ENCODE measurements at regions not wholly inside any gene's neighbourhood (a gene's known extent, or its start where the extent isn't known, plus 50 kb on each side); places are given as distances from the start of the nearest gene placed in this dataset.

GRCh38 chr2:226620176-226620575, 179.4 kb downstream of the IRS1 start:
- Histone ChIP-seq H3K9me3 (ENCODE audit: insufficient read depth, low read length) (no peaks in the 10 kb centered on the region), H3K9me2 (replicated peaks; ENCODE audit: insufficient read depth, low read length) (no peaks in the 10 kb centered on the region), H3F3A (ENCODE audit: insufficient read depth) (no peaks in the 10 kb centered on the region), H3K36me3 (ENCODE audit: low read length) (no peaks in the 10 kb centered on the region), H2AFZ (ENCODE audit: low read depth, low read length, severe bottlenecking) (no peak overlapping the region), H3K27ac (ENCODE audit: low read depth, low read length) (no peak overlapping the region), H3K27me3 (ENCODE audit: low read length) (no peaks in the 10 kb centered on the region), H3K4me3 (ENCODE audit: insufficient read depth, low read length, poor library complexity, severe bottlenecking) (no peak overlapping the region), H4K20me1 (ENCODE audit: low read depth, low read length) (no peaks in the 10 kb centered on the region), H3K9ac (ENCODE audit: low read length) (no peak overlapping the region), H3K79me2 (ENCODE audit: insufficient read depth, low read length) (no peaks in the 10 kb centered on the region), H3K4me2 (ENCODE audit: low read depth, low read length, poor library complexity, severe bottlenecking) (no peak overlapping the region)
- TF ChIP-seq CTCF (IDR thresholded peaks at IDR 0.05; ENCODE audit: insufficient read depth, low read length, poor library complexity, severe bottlenecking) (no peak), EZH2phosphoT487 (conservative IDR thresholded peaks at IDR 0.05; ENCODE audit: low read length) (no peak)

- Histone ChIP-seq H3K79me2 (ENCODE audit: insufficient read depth, low read length) (no peaks in the 10 kb centered on the region), H3K36me3 (ENCODE audit: low read length) (no peaks in the 10 kb centered on the region), H3K9me2 (replicated peaks; ENCODE audit: insufficient read depth, low read length) (no peaks in the 10 kb centered on the region), H3K4me3 (ENCODE audit: insufficient read depth, low read length, poor library complexity, severe bottlenecking) (no peak overlapping the region), H3K27me3 (ENCODE audit: low read length) (no peaks in the 10 kb centered on the region), H3K9me3 (ENCODE audit: insufficient read depth, low read length) (no peaks in the 10 kb centered on the region), H3K4me2 (ENCODE audit: low read depth, low read length, poor library complexity, severe bottlenecking) (no peak overlapping the region), H3K27ac (ENCODE audit: low read depth, low read length) (no peak overlapping the region), H2AFZ (ENCODE audit: low read depth, low read length, severe bottlenecking) (no peak overlapping the region), H4K20me1 (ENCODE audit: low read depth, low read length) (no peaks in the 10 kb centered on the region), H3K9ac (ENCODE audit: low read length) (no peak overlapping the region), H3F3A (ENCODE audit: insufficient read depth) (no peaks in the 10 kb centered on the region)
- TF ChIP-seq EZH2phosphoT487 (conservative IDR thresholded peaks at IDR 0.05; ENCODE audit: low read length): no peak
- no peak for TF ChIP-seq CTCF (IDR thresholded peaks at IDR 0.05; ENCODE audit: insufficient read depth, low read length, poor library complexity, severe bottlenecking)
These were observed 179.9 kb downstream of the IRS1 start for GRCh38 chr2:226619707-226620106.

GRCh38 chr2:226618875-226619605, 180.6 kb downstream of the IRS1 start:
- Histone ChIP-seq H3K27me3 (ENCODE audit: low read length) (no peaks in the 10 kb centered on the region), H3K4me2 (ENCODE audit: low read depth, low read length, poor library complexity, severe bottlenecking) (no peak overlapping the region), H3K4me3 (ENCODE audit: insufficient read depth, low read length, poor library complexity, severe bottlenecking) (no peak overlapping the region), H3K36me3 (ENCODE audit: low read length) (no peaks in the 10 kb centered on the region), H3K79me2 (ENCODE audit: insufficient read depth, low read length) (no peaks in the 10 kb centered on the region), H3K9ac (ENCODE audit: low read length) (no peak overlapping the region), H4K20me1 (ENCODE audit: low read depth, low read length) (no peaks in the 10 kb centered on the region), H3K27ac (ENCODE audit: low read depth, low read length) (no peak overlapping the region), H2AFZ (ENCODE audit: low read depth, low read length, severe bottlenecking) (no peak overlapping the region), H3K9me2 (replicated peaks; ENCODE audit: insufficient read depth, low read length) (no peaks in the 10 kb centered on the region), H3F3A (ENCODE audit: insufficient read depth) (no peaks in the 10 kb centered on the region), H3K9me3 (ENCODE audit: insufficient read depth, low read length) (no peaks in the 10 kb centered on the region)
- TF ChIP-seq EZH2phosphoT487 (conservative IDR thresholded peaks at IDR 0.05; ENCODE audit: low read length) (no peak), CTCF (IDR thresholded peaks at IDR 0.05; ENCODE audit: insufficient read depth, low read length, poor library complexity, severe bottlenecking) (no peak)
